ENCODE measurements at regions not wholly inside any gene's neighbourhood (a gene's known extent, or its start where the extent isn't known, plus 50 kb on each side); places are given as distances from the start of the nearest gene placed in this dataset.

GRCh38 chr12:107379852-107380567 is 286.7 kb upstream of the CRY1 start:
- no peak for TF ChIP-seq CTCF (conservative IDR thresholded peaks at IDR 0.05; ENCODE audit: low read length)
- TF ChIP-seq EZH2phosphoT487 (IDR thresholded peaks at IDR 0.05; ENCODE audit: borderline replicate concordance, low read depth, low read length) = no peak
